GM19043 (cell line): ENCODE measurements at regions not wholly inside any gene's neighbourhood (a gene's known extent, or its start where the extent isn't known, plus 50 kb on each side); places are given as distances from the start of the nearest gene placed in this dataset.
"Not testable (repeated sequence)": the region's sequence is repeated elsewhere in the genome, so short reads cannot be mapped to it uniquely, and the experiment has no call there.

Experiments used
- ATAC-seq: cut with Tn5 transposase; IDR thresholded peaks from one replicate; pipeline ENCODE4 v1.9.1; 2021; ENCODE audit warnings: low read depth; ENCODE audit not compliant: unreplicated experiment

DNA sequence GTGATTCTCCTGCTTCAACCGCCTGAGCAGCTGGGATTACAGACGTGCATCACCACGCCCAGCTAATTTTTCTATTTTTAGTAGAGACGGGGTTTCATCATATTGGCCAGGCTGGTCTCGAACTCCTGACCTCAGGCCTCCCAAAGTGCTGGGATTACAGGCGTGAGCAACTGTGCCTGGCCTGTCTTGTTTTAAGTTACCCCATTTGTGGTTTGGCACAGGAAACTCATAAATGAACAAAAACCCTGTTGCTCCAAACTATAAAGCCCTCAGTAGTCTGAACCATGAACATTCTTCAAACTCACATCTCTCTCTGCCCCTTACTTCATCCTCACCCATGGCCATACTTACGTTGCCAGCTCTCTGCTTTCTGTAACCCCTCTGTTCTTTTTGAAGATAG, 61.7 kb downstream of the RHOU start:
- ATAC-seq = not testable (repeated sequence)

- no peak for ATAC-seq
These were observed 62.8 kb downstream of the RHOU start for GRCh38 chr1:228798035-228798434.

GRCh38 chr1:228798548-228798947, 63.3 kb downstream of the RHOU start:
- no peak for ATAC-seq

GRCh38 chr1:228799924-228800323, 64.6 kb downstream of the RHOU start:
- ATAC-seq = no peak

DNA sequence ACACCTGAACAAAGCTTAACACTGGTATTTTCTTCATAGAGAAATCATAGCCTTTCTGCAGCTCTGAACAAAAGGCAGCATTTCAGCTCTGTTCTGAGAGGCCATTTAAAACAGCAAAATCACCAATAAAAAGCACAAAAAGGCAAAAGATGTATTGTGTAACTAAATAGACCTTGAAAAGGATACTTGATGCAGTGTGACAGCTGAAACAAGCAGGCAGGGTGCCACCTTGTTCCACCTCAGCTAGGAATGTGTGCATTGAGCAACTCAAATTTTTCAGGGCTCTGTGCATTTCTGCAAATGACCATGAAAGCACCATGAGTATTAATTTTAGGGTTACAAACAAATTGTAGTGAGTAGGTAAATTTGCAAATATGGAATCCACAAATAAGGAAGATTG, 65.8 kb downstream of the RHOU start:
- ATAC-seq = no peak

DNA sequence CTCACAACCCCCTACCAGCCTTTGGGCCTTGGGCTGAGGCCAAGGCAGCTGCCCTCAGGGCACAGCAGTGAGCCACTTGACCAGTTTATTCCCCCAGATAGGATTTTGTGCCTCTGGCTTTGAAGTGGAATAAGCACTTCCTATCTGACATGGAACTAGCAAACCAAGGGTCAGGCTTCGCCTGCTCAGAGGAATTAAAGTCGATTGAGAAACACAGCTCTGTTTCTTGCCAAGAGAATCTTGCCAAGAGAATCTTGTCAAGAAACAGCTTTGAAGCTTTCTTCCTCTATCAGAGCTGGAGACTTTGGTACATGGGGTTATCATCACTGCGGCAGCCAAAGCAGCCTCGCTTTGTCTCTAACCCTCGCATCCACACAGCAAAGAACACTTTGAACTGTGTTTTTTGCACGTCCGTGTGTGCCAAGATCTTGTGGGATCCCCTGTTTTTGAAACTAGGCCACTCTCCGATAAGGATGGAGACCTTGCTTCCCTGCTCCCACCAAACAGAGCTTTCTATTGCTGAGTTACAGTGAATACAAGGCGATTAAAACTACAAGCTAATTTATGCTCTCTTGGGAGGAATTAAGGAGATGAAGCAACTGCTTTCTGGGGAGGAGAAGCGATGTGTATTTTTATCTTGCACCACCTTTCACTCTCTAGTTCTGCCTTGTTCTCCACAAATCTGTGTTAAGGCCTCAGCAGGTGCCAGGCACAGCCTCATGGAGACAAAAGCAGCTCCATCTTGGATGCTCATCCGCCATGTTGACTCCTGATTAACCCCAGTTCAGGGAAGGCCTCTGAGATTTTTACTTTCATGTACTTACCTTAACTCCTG, 67.3 kb downstream of the RHOU start:
- no peak for ATAC-seq

- no peak for ATAC-seq
These were observed 68.1 kb downstream of the RHOU start for GRCh38 chr1:228803421-228803820.

DNA sequence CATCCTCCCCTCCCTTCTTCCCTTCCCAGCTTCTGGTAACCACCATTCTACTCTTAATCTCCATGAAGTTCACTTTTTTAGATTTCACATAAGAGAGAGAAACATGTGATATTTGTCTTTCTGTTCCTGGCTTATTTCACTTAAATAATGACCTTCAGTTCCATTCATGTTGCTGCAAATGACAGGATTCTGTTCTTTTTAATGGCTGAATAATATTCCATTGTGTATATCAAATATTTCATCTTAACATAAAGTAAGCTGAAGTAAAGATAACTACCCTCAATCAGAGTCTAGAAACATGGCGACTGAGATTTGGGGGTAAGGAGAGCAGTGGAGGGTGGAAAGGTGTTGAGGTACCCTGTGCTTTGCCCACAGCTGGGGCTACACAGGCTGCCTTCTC, 68.9 kb downstream of the RHOU start:
- no peak for ATAC-seq

GRCh38 chr1:228804640-228805413, 69.5 kb downstream of the RHOU start:
- ATAC-seq = no peak

GRCh38 chr1:228807904-228808605, 72.8 kb downstream of the RHOU start:
- no peak for ATAC-seq

- ATAC-seq = no peak
These were observed 74.5 kb downstream of the RHOU start for GRCh38 chr1:228809621-228810394.

DNA sequence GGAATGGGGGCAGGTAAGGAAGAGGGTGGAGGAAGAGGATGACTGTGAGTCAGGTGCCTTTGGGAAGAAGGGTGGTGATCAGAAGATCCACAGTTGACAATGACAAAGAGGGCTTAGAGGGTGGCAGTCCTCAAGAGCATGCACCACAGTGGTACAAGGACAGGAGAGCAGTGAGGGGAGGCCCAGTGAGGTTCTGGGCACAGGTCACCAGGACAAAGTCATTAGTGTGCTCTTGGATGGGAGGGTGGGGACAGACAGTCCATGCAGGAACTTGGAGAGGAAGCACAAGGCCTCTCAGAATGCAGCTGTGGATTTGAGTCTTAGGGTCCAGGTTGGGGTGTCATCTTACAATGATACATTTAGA, 75.1 kb downstream of the RHOU start:
- ATAC-seq = no peak

DNA sequence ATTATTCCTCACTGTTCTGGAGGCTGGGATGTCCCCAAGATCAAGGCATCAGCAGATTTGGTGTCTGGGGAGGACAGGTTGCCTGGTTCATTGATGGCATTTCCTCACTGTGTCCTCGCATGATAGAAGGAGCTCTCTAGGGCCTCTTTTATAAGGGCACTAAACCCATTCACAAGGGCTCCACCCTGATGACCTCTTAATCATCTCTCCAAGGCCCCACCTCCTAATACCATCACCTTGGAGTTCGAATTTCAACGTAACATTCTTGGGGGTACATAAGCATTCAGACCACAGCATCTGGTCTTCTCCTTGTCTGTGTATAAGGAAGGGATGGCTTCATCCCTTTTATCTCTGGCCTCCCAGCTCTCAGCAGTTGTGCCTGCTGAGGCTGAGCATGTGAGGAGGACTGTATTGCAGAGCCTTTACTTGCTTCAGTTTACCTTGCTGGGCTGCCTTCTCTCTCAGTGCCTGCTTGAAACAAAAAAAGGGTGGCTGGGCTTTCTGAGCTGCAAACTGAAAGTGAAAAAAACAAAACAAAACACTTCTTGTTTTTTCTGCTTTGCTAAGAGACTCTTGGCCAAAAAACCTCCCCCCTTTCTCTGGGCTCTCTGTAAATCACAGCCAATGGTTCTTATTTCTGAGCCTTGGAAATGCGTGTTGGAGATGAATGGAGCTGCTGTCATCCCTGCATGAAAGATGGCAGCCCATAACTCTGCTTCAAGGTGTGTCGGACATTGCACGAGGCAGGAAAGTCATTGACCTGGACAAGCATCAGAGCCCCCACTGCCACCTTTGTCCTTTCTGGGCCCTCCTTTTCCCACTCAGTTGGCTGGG, 75.8 kb downstream of the RHOU start:
- ATAC-seq = no peak

- no peak for ATAC-seq
These were observed 76.5 kb downstream of the RHOU start for GRCh38 chr1:228811712-228812305.

- no peak for ATAC-seq
These were observed 77.7 kb downstream of the RHOU start for GRCh38 chr1:228812961-228813360.

GRCh38 chr1:228814176-228814575, 78.9 kb downstream of the RHOU start:
- no peak for ATAC-seq

- no peak for ATAC-seq
These were observed 83.0 kb downstream of the RHOU start for GRCh38 chr1:228818296-228818695.

DNA sequence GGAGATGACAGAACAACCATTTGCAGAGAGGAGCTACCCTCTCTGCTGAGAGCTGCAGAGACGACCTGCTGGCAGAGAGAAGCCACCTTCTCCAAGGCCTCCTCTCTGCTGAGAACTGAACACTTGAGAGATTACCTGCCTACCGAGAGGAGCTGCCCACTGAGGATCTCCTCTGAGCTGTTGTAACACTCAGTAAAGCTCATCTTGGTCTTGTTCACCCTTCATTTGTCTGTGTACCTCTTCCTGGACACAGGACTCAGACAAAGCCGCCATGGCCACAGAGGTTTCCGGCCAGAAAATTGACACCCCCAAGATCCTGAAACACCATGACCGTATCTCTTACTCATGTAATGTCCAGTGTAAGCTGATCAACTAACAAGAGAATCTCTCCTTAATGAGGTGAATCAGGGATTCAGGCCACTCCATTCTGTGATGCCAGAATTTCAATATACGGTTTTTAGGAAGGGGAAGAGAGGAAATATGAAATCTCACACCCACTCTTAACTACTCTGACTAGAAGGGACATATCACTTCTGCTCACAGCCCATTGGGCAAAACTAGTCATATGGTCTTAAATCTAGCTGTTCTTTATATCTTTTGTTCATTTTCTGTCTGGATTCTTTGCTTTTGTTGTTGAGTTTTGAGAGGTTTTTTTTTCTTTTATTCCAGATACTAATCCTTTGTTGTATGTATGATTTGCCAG, 83.8 kb downstream of the RHOU start:
- ATAC-seq = no peak

DNA sequence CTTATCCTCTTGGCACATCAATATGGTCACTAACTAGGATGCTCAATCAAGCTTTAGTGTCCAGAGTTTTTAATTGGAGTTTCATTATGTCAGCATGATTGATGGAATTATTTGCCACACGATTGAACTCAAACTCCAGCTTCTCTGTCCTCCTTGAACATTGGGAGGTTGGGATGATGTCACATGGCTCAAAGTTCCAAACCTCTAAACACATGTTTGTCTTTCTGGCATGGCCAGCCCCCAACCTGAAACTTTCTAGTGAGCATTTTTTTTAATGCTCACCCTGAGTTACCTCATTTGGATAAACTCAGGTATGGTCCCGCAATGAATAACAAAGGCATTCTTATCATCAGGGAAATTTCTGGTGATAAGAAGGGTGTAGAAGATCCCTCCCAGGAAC, 86.0 kb downstream of the RHOU start:
- ATAC-seq = no peak
